Daoy (cell line): ENCODE measurements at regions not wholly inside any gene's neighbourhood (a gene's known extent, or its start where the extent isn't known, plus 50 kb on each side); places are given as distances from the start of the nearest gene placed in this dataset.

Experiments
- DNase-seq: peaks from one replicate; pipeline ENCODE4 v3.0.0-alpha.2; 2015; ENCODE audit warnings: low read depth

DNA sequence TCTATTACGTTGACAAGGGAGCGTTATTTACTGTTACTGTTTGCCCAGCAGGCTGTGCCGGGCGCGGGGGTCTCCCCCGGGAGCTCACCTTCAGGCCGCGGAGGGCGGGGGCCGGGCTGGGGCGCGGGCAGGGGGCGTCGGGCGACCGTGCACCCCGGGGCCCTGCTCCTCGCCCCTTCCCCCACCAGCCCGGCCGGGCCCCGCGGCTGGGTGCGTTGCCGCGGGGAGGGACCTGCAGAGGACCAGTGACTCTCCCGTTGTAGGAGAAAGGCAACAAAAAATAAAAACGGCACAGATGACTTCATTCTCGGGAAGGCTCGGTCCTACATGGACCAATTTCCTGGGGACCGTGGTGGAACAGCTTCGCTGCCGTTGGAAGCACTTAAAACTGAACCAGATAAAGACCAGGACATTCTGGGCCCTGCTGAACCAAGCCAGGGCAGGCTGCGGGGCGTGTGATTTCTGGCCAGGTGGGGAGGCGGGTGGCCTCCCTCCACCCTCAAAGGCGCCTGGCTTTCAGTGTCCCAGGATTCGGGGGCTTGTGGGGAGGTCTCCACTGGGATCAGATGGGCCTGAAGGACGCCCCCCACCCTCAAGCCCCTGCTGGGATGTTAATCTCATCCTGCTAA lies 57.4 kb downstream of the IGLL1 start:
- no peak for DNase-seq

GRCh38 chr22:23521441-23522113 lies 58.5 kb downstream of the IGLL1 start:
- DNase-seq = peak; percentile 97

DNA sequence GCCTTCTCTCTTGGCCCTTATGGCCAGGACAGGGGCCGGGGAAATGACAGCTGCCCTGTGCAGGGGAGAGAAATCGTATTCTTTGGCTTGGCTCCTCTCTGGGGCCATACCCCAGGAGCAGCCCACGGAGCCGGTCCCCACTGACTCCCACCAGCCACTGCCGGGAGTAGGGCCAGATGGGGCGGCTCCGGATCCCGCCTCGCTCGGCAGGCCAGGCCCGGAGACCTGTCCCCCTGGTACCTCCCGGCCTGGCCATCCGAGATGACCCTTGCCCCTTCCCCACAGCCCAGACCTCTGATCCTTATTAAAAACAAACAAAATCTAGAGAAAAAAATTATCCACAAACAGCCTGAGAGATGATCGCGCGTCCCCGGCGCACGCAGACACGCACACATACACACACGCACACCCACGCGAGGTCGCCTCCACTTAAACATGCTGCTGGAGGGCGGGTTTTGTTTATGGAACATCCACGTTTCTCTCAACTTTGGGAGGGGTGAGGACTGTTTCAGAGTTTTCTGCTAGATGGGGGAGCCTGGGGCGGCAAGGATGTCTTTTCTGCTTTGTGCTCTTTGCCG lies 59.1 kb downstream of the IGLL1 start:
- peak; percentile 28 for DNase-seq

- no peak for DNase-seq
Observed at GRCh38 chr22:23519442-23520157, 60.5 kb downstream of the IGLL1 start.

- DNase-seq = no peak
Observed at GRCh38 chr22:23518376-23519187, 61.5 kb downstream of the IGLL1 start.

- no peak for DNase-seq
Observed at GRCh38 chr22:23517804-23518375, 62.2 kb downstream of the IGLL1 start.

GRCh38 chr22:23516304-23516703 lies 63.8 kb downstream of the IGLL1 start:
- no peak for DNase-seq

DNA sequence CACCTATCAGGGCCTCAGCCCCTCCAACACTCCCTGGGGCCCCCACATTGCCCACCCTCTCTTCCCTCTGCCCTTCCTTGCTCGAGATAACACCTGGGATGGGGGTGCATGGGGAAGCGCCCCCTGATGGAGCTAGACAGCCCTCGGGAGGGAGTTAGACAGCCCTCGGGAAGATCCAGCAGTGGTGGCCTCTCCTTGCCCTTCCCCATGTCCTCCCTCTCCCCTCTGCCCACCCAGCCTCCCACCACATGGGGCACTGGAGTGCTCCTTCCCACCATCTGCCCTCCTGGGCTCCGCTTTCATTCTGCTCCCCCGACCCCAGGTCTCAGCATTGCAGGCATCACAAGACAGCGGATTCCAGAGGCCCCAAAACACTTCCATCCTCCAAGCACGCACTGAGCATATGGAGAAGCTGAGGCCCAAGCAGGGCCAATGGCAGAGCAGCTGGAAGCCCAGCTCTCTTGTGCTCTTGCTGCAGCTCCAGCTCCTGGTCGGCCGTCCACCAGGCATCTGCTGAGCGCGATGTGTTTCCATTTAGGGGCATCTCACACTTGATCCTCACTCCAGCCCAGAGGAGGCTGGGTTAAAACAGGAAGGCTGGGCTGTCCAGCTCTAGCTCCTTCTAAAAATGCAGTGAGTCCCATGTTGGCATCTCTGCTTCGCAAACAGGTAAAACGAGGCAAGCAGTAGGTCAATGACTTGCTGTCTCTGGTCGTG lies 65.6 kb downstream of the IGLL1 start:
- DNase-seq = no peak

DNA sequence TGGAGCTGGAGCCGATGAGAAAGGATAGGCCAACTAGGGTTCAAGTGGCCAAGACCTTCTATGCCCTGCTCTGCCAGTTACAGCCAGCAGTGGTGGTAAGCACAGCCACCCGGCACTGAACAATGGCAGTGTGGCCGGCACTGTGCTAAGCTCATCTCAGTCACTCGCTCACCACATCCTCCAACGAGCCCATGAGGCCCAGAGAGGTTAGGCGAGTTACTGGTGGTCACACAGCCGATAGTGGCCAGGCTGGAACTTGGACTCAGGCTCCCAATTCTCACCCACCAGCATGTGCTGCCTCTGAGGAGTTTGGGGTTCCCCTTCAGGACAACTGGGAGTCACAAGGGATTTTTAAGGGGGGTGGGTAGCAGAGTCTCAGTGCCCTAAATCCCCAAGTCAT lies 66.4 kb downstream of the IGLL1 start:
- no peak for DNase-seq

DNA sequence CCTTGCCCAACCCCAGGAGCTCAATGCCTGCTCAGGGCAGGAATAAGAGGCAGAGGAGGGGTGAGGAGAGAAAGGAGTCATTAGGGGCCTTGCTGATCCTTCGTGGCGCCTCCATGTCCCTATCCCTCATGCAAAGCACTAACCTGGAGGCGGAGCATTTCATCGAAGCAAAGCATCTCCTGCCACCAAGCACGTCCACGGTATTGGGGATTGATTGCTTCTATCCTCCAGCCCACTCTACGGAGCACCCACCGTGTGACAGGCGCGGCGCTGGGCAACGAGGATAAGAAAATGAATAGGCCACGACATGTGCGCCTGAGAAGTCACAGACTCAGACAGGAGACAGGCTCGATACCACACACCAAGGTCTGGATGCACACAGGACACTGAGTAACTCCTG lies 67.0 kb downstream of the IGLL1 start:
- no peak for DNase-seq

GRCh38 chr22:23512721-23513120 lies 67.4 kb downstream of the IGLL1 start:
- no peak for DNase-seq

DNA sequence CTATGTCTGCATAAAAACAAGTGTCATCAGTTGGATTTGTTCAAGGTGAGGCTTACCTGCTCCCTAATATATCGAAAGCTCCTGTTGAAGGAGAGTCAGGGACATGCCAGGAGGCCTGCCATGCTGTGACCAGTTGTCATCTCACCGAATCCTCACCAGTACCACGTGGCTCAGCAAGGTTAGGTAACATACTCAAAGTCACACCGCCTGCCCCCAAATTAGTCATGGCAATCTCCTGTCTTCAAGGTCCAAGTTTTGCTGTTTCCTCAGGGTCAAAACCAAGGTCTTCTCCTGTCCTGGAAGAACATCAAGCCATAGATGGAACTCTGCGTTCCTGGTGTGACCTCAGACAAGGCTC lies 67.8 kb downstream of the IGLL1 start:
- no peak for DNase-seq

- DNase-seq = no peak
Observed at GRCh38 chr22:23511627-23512347, 68.3 kb downstream of the IGLL1 start.

- DNase-seq = peak; percentile 62
Observed at GRCh38 chr22:23509571-23510302, 70.4 kb downstream of the IGLL1 start.

GRCh38 chr22:23504516-23504915 lies 75.6 kb downstream of the IGLL1 start:
- DNase-seq = no peak

DNA sequence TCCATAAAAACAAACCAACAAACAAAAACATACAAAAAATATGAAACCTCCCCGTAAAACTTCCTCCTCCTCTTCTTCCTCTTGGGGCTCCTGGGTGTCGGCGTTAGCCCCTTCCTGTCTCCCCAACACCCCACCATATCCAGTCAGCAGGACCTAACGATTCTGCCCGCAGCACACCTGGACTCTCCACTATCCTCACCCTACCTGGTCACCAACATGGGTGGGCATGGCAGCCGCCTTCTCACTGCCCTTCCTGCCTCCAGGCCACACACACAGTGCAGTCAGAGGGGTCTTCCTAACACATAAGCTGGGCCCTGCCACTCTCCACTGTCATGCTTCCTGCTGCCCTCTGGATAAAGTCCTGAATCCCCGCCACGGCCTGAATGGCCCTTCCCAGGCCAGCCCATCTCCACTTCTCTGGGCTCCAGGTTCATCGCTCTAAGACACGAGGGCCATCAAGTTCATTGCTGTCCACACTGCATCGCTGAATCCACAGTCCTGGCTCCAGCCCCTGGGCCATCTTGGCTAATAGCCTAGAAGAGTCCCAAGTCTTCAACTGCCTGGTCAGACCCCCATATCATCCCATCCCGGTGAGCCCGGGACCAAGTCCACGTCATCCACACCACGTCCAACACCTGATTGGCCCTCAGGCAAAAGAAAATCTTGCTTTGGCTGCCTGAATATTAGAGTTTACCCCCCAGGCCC lies 76.2 kb downstream of the IGLL1 start:
- no peak for DNase-seq

GRCh38 chr22:23503142-23503541 lies 76.9 kb downstream of the IGLL1 start:
- no peak for DNase-seq

DNA sequence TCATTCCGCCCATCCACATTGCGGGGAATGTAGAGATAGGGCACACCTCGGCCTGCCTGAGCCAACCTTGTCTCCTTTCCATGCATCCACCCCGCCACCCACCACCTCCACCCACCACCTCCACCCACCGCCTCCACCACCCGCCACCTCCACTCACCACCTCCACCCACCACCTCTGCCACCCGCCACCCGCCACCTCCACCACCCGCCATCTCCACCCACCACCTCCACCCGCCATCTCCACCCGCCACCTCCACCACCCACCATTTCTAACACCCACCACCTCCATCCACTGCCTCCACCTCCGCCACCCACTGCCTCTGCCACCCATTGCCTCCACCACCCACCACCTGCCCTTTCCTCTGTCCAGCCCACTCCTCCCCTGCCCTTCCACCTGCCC lies 78.4 kb downstream of the IGLL1 start:
- no peak for DNase-seq

DNA sequence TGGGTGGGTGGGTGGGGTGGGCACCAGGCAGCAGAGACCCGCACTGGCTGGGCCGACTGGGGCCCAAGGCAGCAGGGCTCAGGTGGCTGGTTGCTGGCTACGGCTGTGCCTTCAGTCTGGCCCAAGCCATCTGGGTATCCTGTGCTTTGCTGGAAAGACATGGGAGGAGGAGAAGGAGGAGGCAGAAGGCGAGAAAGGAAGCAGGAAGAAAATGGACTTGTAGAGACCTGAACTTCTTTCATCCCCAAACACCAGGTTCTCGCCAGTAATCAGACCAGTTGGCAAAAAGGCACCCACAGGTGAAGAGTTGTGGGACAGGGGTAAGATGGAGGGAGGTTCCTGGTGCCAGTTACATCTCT lies 78.8 kb downstream of the IGLL1 start:
- DNase-seq = no peak
